Effector memory CD4-positive, alpha-beta T cell (primary cell): ENCODE measurements at regions not wholly inside any gene's neighbourhood (a gene's known extent, or its start where the extent isn't known, plus 50 kb on each side); places are given as distances from the start of the nearest gene placed in this dataset.

Experiments
- DNase-seq, 3 donors: peaks; one replicate each; pipeline ENCODE4 v3.0.0-alpha.2; 2020
- H3K27ac ChIP-seq: 2 replicates; pipeline ENCODE4 v1.7.0; 2013; ENCODE audit warnings: mild to moderate bottlenecking, low read length, moderate library complexity; ENCODE audit not compliant: insufficient read depth, poor library complexity, severe bottlenecking
- H3K27me3 ChIP-seq: replicated peaks from 2 replicates; pipeline ENCODE4 v1.7.0; 2013; ENCODE audit warnings: mild to moderate bottlenecking, low read length; ENCODE audit not compliant: insufficient read depth, control insufficient read depth, poor library complexity, severe bottlenecking
- H3K36me3 ChIP-seq: 2 replicates; pipeline ENCODE4 v1.7.0; 2013; ENCODE audit warnings: mild to moderate bottlenecking, low read length, moderate library complexity; ENCODE audit not compliant: control insufficient read depth, insufficient read depth
- H3K4me1 ChIP-seq: 2 replicates; pipeline ENCODE4 v1.7.0; 2013; ENCODE audit warnings: low read length, mild to moderate bottlenecking; ENCODE audit not compliant: control insufficient read depth, insufficient read depth, poor library complexity, severe bottlenecking
- H3K4me3 ChIP-seq: 2 replicates; pipeline ENCODE4 v1.7.0; 2013; ENCODE audit warnings: low read length, low read depth, mild to moderate bottlenecking; ENCODE audit not compliant: insufficient read depth, poor library complexity, severe bottlenecking
- H3K9me3 ChIP-seq: 2 replicates; pipeline ENCODE4 v1.7.0; 2013; ENCODE audit warnings: mild to moderate bottlenecking, low read length, moderate library complexity; ENCODE audit not compliant: control insufficient read depth

- no peak overlapping the region for H3K27ac ChIP-seq
- H3K9me3 ChIP-seq: no peaks in the 10 kb centered on the region
- H3K4me1 ChIP-seq: no peaks in the 10 kb centered on the region
- DNase-seq: no peak
- H3K4me3 ChIP-seq: no peak overlapping the region
- no peaks in the 10 kb centered on the region for H3K36me3 ChIP-seq
- H3K27me3 ChIP-seq: no peaks in the 10 kb centered on the region
Measured at GRCh38 chr3:194014756-194015155, 121.2 kb upstream of the HES1 start.

GRCh38 chr3:194019398-194020165 lies 116.4 kb upstream of the HES1 start:
- H3K4me3 ChIP-seq: no peak overlapping the region

DNA sequence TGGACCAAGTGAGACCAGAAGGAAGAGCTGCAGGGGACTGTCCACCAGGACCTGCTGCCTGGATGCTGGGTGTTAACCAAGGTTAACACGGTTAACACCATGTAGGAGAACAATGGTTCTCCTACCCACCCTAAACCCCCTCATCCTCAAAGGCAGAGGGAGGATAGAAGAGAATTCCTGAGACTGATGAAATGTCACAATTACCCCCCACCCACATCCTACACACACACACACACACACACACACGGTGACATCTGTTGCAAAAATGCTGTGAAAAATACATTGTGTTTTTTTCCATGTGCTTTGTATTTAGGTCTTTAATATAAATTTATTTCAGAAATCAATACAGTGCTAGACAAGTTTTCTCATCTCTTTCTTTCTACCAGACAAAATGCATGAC lies 113.9 kb upstream of the HES1 start:
- no peak for DNase-seq
- no peaks in the 10 kb centered on the region for H3K36me3 ChIP-seq
- no peaks in the 10 kb centered on the region for H3K27me3 ChIP-seq
- no peaks in the 10 kb centered on the region for H3K4me1 ChIP-seq
- H3K27ac ChIP-seq: no peak overlapping the region
- H3K4me3 ChIP-seq: no peak overlapping the region
- H3K9me3 ChIP-seq: no peaks in the 10 kb centered on the region

More at GRCh38 chr3:194019398-194020165, 116.4 kb upstream of the HES1 start:
- H3K9me3 ChIP-seq: no peaks in the 10 kb centered on the region
- H3K27ac ChIP-seq: no peak overlapping the region
- H3K4me1 ChIP-seq: no peaks in the 10 kb centered on the region
- DNase-seq: no peak
- H3K36me3 ChIP-seq: no peaks in the 10 kb centered on the region
- H3K27me3 ChIP-seq: no peaks in the 10 kb centered on the region

GRCh38 chr3:194022816-194023215 lies 113.1 kb upstream of the HES1 start:
- Histone ChIP-seq H3K4me1 (no peaks in the 10 kb centered on the region), H3K27me3 (no peaks in the 10 kb centered on the region), H3K27ac (no peak overlapping the region), H3K4me3 (no peak overlapping the region), H3K36me3 (no peaks in the 10 kb centered on the region), H3K9me3 (no peaks in the 10 kb centered on the region)
- DNase-seq: no peak

DNA sequence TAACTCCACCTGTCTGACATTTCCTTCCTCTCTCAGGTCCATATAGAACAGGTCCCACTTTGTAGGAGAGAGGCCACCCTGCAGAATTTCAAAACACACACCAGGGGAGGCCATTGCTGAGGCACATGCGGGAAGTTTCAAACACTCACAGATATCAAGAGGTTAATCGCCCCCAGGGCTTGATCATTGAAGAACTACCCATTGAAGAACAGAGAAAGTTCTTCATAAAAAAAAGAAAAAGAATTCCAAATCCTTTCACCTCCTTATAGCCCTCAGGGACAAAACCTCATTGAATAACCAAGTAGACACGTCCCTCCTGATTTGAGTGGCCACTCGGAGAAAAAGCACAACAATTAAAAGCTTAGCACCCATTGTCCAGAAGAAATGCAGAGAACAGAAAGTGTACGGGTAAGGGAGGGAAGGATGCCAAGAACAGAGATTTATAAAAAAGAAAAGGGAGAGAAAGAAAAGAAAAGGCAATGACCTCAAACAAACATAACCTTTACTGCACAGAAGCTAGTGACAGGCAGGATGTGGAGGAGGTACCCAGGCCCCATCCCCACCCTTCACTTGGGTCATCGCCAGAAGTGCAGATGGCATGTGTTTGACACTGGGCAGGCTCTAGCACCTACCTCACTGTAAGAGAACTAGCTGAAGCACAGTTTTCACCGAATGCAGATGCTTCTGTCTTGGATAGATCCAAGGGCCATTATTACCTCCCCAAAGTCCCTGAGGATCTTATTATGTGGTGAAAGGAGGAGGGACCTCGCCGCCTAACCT lies 112.3 kb upstream of the HES1 start:
- Histone ChIP-seq H3K27ac (no peak overlapping the region), H3K27me3 (no peaks in the 10 kb centered on the region), H3K9me3 (no peaks in the 10 kb centered on the region), H3K4me1 (no peaks in the 10 kb centered on the region), H3K4me3 (no peak overlapping the region), H3K36me3 (no peaks in the 10 kb centered on the region)
- no peak for DNase-seq

GRCh38 chr3:194025119-194025518 lies 110.8 kb upstream of the HES1 start:
- no peaks in the 10 kb centered on the region for H3K36me3 ChIP-seq

DNA sequence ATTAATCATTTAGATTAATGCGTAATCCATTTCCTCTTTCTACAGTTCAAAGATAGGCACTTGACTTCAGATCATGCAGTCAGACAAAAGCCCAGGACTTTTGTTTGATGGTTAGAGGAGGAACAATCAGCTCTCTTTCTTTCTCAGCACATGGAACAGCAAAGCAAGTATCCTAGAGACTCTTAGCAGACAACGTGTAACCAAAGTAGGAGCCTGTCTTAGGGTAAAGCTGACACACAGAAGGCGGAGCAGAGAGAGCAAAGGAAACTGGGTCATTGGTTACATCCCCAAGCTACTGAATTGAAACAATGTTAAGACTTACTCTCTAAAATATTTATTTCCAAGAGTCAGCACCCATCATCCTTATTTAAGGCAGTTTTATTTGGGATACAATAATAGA lies 110.0 kb upstream of the HES1 start:
- no peak for DNase-seq
- H3K27ac ChIP-seq: no peak overlapping the region

More at GRCh38 chr3:194025119-194025518, 110.8 kb upstream of the HES1 start:
- Histone ChIP-seq H3K4me1 (no peaks in the 10 kb centered on the region), H3K27ac (no peak overlapping the region), H3K4me3 (no peak overlapping the region), H3K27me3 (no peaks in the 10 kb centered on the region), H3K9me3 (no peaks in the 10 kb centered on the region)
- DNase-seq: no peak

DNA sequence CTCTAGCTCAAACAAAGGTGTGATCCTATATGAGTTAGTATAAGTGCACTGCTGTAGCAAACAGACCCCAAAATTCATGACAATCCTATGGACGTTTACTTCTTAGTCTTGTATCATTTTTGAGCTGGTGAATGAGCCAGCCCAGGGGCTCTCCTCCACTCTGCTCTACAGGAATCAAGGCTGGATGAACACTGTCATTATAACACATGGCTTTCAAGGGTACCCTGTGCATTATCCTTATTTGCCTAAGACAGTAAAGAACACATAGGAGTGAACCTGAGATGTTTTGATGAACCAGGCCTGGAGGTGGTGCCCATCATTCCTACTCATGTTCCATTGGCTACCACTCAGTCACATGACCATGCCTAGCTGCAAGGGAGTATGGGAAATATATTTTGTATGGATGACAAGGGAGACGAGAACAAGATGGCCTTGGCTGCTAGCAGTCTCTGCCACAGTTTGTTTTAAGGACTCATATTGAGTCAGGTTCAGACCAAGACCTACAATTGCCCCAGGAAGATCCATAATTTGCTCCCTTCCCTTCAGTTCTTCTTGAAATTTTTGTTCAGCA lies 107.4 kb upstream of the HES1 start:
- Histone ChIP-seq H3K9me3 (no peaks in the 10 kb centered on the region), H3K4me3 (no peak overlapping the region), H3K36me3 (no peaks in the 10 kb centered on the region), H3K4me1 (no peaks in the 10 kb centered on the region), H3K27ac (no peak overlapping the region), H3K27me3 (no peaks in the 10 kb centered on the region)
- DNase-seq: no peak

More for the DNA sequence above, 110.0 kb upstream of the HES1 start:
- no peaks in the 10 kb centered on the region for H3K27me3 ChIP-seq
- no peaks in the 10 kb centered on the region for H3K9me3 ChIP-seq
- no peaks in the 10 kb centered on the region for H3K4me1 ChIP-seq
- no peaks in the 10 kb centered on the region for H3K36me3 ChIP-seq
- H3K4me3 ChIP-seq: no peak overlapping the region

- Histone ChIP-seq H3K4me1 (no peaks in the 10 kb centered on the region), H3K27ac (no peak overlapping the region), H3K9me3 (no peaks in the 10 kb centered on the region), H3K4me3 (no peak overlapping the region), H3K27me3 (no peaks in the 10 kb centered on the region), H3K36me3 (no peaks in the 10 kb centered on the region)
- no peak for DNase-seq
Measured at GRCh38 chr3:194029846-194030245, 106.1 kb upstream of the HES1 start.

- no peak for DNase-seq
- no peaks in the 10 kb centered on the region for H3K27me3 ChIP-seq
Measured at GRCh38 chr3:194030372-194030771, 105.6 kb upstream of the HES1 start.

More at GRCh38 chr3:194030372-194030771, 105.6 kb upstream of the HES1 start:
- Histone ChIP-seq H3K4me1 (no peaks in the 10 kb centered on the region), H3K27ac (no peak overlapping the region), H3K36me3 (no peaks in the 10 kb centered on the region), H3K4me3 (no peak overlapping the region), H3K9me3 (no peaks in the 10 kb centered on the region)
